GM12865 (cell line): ENCODE measurements at regions not wholly inside any gene's neighbourhood (a gene's known extent, or its start where the extent isn't known, plus 50 kb on each side); places are given as distances from the start of the nearest gene placed in this dataset.

ENCODE experiments used
- DNase-seq: peaks from one replicate; pipeline ENCODE4 v3.0.0; 2010; ENCODE audit warnings: low read depth
- H3K4me3 ChIP-seq: 2 replicates; pipeline ENCODE4 v1.5.1; 2011; ENCODE audit warnings: mild to moderate bottlenecking, low read depth, low read length, control low read depth
- CTCF ChIP-seq: IDR thresholded peaks from 2 replicates; pipeline ENCODE4 v1.5.1; 2011; ENCODE audit warnings: low read length, control low read depth, low read depth, inconsistent platforms; ENCODE audit not compliant: insufficient read depth; ENCODE audit errors: missing control alignments

GRCh38 chr11:43053638-43054412 is 258.0 kb upstream of the API5 start:
- DNase-seq = no peak
- no peak for TF ChIP-seq CTCF
- no peak overlapping the region for H3K4me3 ChIP-seq

- no peak for TF ChIP-seq CTCF
- no peak overlapping the region for H3K4me3 ChIP-seq
- DNase-seq = no peak
Observed at GRCh38 chr11:43067681-43068080, 244.1 kb upstream of the API5 start.

- no peak overlapping the region for H3K4me3 ChIP-seq
- DNase-seq = no peak
- TF ChIP-seq CTCF = no peak
Observed at GRCh38 chr11:43071338-43071737, 240.5 kb upstream of the API5 start.

GRCh38 chr11:43072096-43072495 is 239.7 kb upstream of the API5 start:
- DNase-seq = no peak

GRCh38 chr11:43072911-43073310 is 238.9 kb upstream of the API5 start:
- no peak for TF ChIP-seq CTCF
- no peak overlapping the region for H3K4me3 ChIP-seq
- no peak for DNase-seq

More at GRCh38 chr11:43072096-43072495, 239.7 kb upstream of the API5 start:
- no peak overlapping the region for H3K4me3 ChIP-seq
- TF ChIP-seq CTCF = no peak

GRCh38 chr11:43074810-43075209 is 237.0 kb upstream of the API5 start:
- TF ChIP-seq CTCF = no peak
- no peak overlapping the region for H3K4me3 ChIP-seq
- DNase-seq = no peak

- DNase-seq = no peak
- no peak overlapping the region for H3K4me3 ChIP-seq
- TF ChIP-seq CTCF = no peak
Observed at GRCh38 chr11:43101113-43101512, 210.7 kb upstream of the API5 start.
